Adrenal gland (tissue), 5 donors: ENCODE measurements at regions not wholly inside any gene's neighbourhood (a gene's known extent, or its start where the extent isn't known, plus 50 kb on each side); places are given as distances from the start of the nearest gene placed in this dataset.

Experiments
- CTCF ChIP-seq, 6 experiments: fragments of 450-650 bp in 4 of 6; fragments of 200-600 bp in 2 of 6; sonication (generic) in 1 of 6; IDR thresholded peaks; 1 replicate in 5 of 6; 2 replicates in 1 of 6; pipeline versions ENCODE4 v1.5.1 to v1.8.0; 2016 to 2021; ENCODE audit warnings: antibody characterized with exemption in 6 of 6, mild to moderate bottlenecking in 2 of 6, moderate library complexity in 1 of 6
- POLR2A ChIP-seq, 2 donors: fragments of 450-650 bp; IDR thresholded peaks; one replicate each; pipeline ENCODE4 v1.6.1; 2017; ENCODE audit warnings: antibody characterized with exemption in 2 of 2, mild to moderate bottlenecking in 2 of 2, moderate library complexity in 1 of 2
- donor health status: DM: no; HTN: no; CAD: no.

- TF ChIP-seq CTCF (IDR thresholded peaks at IDR 0.05) (no peak), POLR2A (IDR thresholded peaks at IDR 0.05) (no peak)
These were observed 150.6 kb downstream of the ARRDC3 start for GRCh38 chr5:91232523-91232922.
